MM.1S (cell line): ENCODE measurements at regions not wholly inside any gene's neighbourhood (a gene's known extent, or its start where the extent isn't known, plus 50 kb on each side); places are given as distances from the start of the nearest gene placed in this dataset.

Experiments used
- EZH2 ChIP-seq: fragments of 300-600 bp; sonication (generic); optimal IDR thresholded peaks from 2 replicates; pipeline ENCODE3; 2017; ENCODE audit warnings: low read depth, mild to moderate bottlenecking, antibody characterized with exemption, low read length, mixed read lengths
- TF ChIP-seq, protein P1 (sequence below): fragments of 300-600 bp; sonication (generic); IDR thresholded peaks from 2 replicates; pipeline ENCODE4 v1.5.1; 2016; ENCODE audit warnings: antibody characterized with exemption, low read length, mixed read lengths

DNA sequence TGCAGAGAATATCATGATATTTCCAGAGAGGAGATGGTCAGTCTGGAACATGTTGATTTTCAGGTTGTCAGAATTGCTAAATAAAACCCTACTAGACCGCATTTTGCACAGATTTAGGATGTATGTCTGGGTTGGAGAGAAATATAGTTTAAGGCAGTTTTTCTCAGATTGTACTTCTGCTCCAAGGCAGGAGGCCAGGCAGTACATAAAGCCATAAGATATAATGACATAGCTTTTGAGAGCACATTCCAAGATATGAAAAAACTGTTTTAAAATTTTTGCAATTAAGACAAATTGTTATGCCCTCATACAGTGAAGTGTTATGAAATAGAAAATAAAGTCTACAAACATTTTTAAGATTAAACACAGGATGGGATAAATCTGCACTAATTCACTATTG lies 301.8 kb upstream of the CBLB start:
- TF ChIP-seq, protein P1, sequence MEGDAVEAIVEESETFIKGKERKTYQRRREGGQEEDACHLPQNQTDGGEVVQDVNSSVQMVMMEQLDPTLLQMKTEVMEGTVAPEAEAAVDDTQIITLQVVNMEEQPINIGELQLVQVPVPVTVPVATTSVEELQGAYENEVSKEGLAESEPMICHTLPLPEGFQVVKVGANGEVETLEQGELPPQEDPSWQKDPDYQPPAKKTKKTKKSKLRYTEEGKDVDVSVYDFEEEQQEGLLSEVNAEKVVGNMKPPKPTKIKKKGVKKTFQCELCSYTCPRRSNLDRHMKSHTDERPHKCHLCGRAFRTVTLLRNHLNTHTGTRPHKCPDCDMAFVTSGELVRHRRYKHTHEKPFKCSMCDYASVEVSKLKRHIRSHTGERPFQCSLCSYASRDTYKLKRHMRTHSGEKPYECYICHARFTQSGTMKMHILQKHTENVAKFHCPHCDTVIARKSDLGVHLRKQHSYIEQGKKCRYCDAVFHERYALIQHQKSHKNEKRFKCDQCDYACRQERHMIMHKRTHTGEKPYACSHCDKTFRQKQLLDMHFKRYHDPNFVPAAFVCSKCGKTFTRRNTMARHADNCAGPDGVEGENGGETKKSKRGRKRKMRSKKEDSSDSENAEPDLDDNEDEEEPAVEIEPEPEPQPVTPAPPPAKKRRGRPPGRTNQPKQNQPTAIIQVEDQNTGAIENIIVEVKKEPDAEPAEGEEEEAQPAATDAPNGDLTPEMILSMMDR, result no peak
- no peak for TF ChIP-seq EZH2
